Liver (tissue), 8 donors: ENCODE measurements at regions not wholly inside any gene's neighbourhood (a gene's known extent, or its start where the extent isn't known, plus 50 kb on each side); places are given as distances from the start of the nearest gene placed in this dataset.
A peak's percentile ranks its signal among the peaks of the same experiment; 100 is the strongest.

Experiments
- DNase-seq: peaks from one replicate; pipeline ENCODE4 v3.0.0-alpha.2; 2017; ENCODE audit warnings: low spot score
- H3K27ac ChIP-seq, 2 donors: one replicate each; pipeline ENCODE4 v1.7.0; 2013; ENCODE audit warnings: inconsistent platforms in 2 of 2, low read length in 2 of 2, control low read depth in 1 of 2, low read depth in 1 of 2, mild to moderate bottlenecking in 1 of 2
- H3K27me3 ChIP-seq, 4 donors: one replicate each; pipeline versions ENCODE4 v1.6.1 to v1.7.0; 2013; ENCODE audit warnings: low read length in 3 of 4, inconsistent platforms in 1 of 4, mild to moderate bottlenecking in 1 of 4, moderate library complexity in 1 of 4; ENCODE audit not compliant: control insufficient read depth in 4 of 4, insufficient read depth in 4 of 4
- H3K36me3 ChIP-seq, 4 donors: one replicate each; pipeline versions ENCODE4 v1.6.1 to v1.7.0; 2013; ENCODE audit warnings: low read length in 3 of 4, mild to moderate bottlenecking in 3 of 4, low read depth in 1 of 4, moderate library complexity in 1 of 4; ENCODE audit not compliant: control insufficient read depth in 4 of 4, insufficient read depth in 3 of 4
- H3K4me1 ChIP-seq, 4 donors: one replicate each; pipeline versions ENCODE4 v1.6.1 to v1.7.0; 2013; ENCODE audit warnings: low read length in 3 of 4, mild to moderate bottlenecking in 3 of 4, moderate library complexity in 1 of 4; ENCODE audit not compliant: control insufficient read depth in 4 of 4, insufficient read depth in 4 of 4
- H3K4me3 ChIP-seq, 3 donors: one replicate each; pipeline versions ENCODE4 v1.6.1 to v1.7.0; 2013; ENCODE audit warnings: low read length in 3 of 3, control low read depth in 1 of 3, low read depth in 1 of 3, mild to moderate bottlenecking in 1 of 3
- H3K9ac ChIP-seq, 2 donors: one replicate each; pipeline ENCODE4 v1.7.0; 2013; ENCODE audit warnings: low read length in 2 of 2, mild to moderate bottlenecking in 2 of 2, moderate library complexity in 2 of 2, control low read depth in 1 of 2, low read depth in 1 of 2
- H3K9me3 ChIP-seq, 4 donors: one replicate each; pipeline versions ENCODE4 v1.6.1 to v1.7.0; 2013; ENCODE audit warnings: low read length in 3 of 4; ENCODE audit not compliant: control insufficient read depth in 4 of 4
- EGR1 ChIP-seq, 2 donors: IDR thresholded peaks; 2 replicates each; pipeline ENCODE4 v1.6.1; 2016 to 2018; ENCODE audit warnings: antibody characterized with exemption in 2 of 2, low read depth in 2 of 2
- GABPA ChIP-seq, 2 donors: IDR thresholded peaks in 1 of 2; conservative IDR thresholded peaks in 1 of 2; 2 replicates each; pipeline ENCODE4 v1.6.1; 2016; ENCODE audit warnings: antibody characterized with exemption in 2 of 2, mild to moderate bottlenecking in 1 of 2, moderate library complexity in 1 of 2
- HNF4G ChIP-seq: IDR thresholded peaks from 2 replicates; pipeline ENCODE4 v1.6.1; 2016; ENCODE audit warnings: antibody characterized with exemption
- RAD21 ChIP-seq, 2 donors: IDR thresholded peaks; 2 replicates each; pipeline ENCODE4 v1.6.1; 2016; ENCODE audit warnings: antibody characterized with exemption in 2 of 2, mild to moderate bottlenecking in 2 of 2
- SP1 ChIP-seq: IDR thresholded peaks from 2 replicates; pipeline ENCODE4 v1.6.1; 2018; ENCODE audit warnings: antibody characterized with exemption, mild to moderate bottlenecking
- WGBS: extraction: QIAGEN DNeasy Blood & Tissue Kit; methylation state at CpG from one replicate; pipeline ENCODE4 v1.1.7; 2013; 5-methylcytosine and 5-hydroxymethylcytosine counted together
- TF ChIP-seq, protein P1 (sequence below): fragments of 150-350 bp; IDR thresholded peaks from 2 replicates; pipeline ENCODE4 v1.5.1; 2017; ENCODE audit warnings: improper control_type of control experiment, low read depth, low read length; ENCODE audit not compliant: missing input control
- TF ChIP-seq, protein P2 (sequence below): IDR thresholded peaks from 2 replicates; pipeline ENCODE4 v1.6.1; 2016; ENCODE audit warnings: antibody characterized with exemption, mild to moderate bottlenecking
- donor health status: healthy.
- donor health status: healthy.
- donor health status: healthy.
- donor health status: healthy.
- donor health status: healthy.

DNA sequence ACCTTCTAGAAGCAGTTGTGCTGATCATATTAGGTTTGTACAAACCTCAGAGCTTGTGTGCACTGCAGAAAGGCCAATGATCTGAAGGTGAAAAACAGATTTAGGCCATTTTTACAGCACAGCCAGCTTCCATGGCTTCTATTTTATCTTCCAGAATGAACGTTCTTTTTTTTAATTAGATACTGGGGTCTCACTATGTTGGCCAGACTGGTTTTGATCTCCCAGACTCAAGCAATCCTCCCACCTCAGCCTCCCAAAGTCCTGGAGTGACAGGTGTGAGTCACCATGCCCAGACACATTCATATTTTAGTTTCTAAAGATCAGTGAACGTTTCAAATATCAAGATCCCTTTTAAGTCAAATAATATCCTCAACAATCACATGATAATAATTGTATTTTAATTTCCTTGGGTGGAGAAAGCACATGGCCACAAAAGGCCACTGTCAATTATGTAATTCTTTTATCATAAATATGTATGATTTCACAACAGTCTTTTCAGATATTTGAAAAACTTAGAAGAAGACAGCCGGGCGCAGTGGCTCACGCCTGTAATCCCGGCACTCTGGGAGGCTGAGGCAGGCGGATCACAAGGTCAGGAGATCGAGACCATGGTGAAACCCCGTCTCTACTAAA, 326.7 kb upstream of the JARID2 start:
- no peaks in the 10 kb centered on the region for H3K9me3 ChIP-seq
- peaks cover 0 to 6% (median 0%) of the 10 kb centered on the region in 4 donors for H3K4me1 ChIP-seq
- WGBS, result 89% methylated on average over 9 of the region's 9 CpGs
- no peak overlapping the region for H3K27ac ChIP-seq
- TF ChIP-seq GABPA (IDR thresholded peaks at IDR 0.05 in 1 of 2, conservative IDR thresholded peaks at IDR 0.05 in 1 of 2) (no peak), HNF4G (no peak), SP1 (no peak)
- TF ChIP-seq, protein P1, sequence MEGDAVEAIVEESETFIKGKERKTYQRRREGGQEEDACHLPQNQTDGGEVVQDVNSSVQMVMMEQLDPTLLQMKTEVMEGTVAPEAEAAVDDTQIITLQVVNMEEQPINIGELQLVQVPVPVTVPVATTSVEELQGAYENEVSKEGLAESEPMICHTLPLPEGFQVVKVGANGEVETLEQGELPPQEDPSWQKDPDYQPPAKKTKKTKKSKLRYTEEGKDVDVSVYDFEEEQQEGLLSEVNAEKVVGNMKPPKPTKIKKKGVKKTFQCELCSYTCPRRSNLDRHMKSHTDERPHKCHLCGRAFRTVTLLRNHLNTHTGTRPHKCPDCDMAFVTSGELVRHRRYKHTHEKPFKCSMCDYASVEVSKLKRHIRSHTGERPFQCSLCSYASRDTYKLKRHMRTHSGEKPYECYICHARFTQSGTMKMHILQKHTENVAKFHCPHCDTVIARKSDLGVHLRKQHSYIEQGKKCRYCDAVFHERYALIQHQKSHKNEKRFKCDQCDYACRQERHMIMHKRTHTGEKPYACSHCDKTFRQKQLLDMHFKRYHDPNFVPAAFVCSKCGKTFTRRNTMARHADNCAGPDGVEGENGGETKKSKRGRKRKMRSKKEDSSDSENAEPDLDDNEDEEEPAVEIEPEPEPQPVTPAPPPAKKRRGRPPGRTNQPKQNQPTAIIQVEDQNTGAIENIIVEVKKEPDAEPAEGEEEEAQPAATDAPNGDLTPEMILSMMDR, result no peak
- TF ChIP-seq, protein P2, sequence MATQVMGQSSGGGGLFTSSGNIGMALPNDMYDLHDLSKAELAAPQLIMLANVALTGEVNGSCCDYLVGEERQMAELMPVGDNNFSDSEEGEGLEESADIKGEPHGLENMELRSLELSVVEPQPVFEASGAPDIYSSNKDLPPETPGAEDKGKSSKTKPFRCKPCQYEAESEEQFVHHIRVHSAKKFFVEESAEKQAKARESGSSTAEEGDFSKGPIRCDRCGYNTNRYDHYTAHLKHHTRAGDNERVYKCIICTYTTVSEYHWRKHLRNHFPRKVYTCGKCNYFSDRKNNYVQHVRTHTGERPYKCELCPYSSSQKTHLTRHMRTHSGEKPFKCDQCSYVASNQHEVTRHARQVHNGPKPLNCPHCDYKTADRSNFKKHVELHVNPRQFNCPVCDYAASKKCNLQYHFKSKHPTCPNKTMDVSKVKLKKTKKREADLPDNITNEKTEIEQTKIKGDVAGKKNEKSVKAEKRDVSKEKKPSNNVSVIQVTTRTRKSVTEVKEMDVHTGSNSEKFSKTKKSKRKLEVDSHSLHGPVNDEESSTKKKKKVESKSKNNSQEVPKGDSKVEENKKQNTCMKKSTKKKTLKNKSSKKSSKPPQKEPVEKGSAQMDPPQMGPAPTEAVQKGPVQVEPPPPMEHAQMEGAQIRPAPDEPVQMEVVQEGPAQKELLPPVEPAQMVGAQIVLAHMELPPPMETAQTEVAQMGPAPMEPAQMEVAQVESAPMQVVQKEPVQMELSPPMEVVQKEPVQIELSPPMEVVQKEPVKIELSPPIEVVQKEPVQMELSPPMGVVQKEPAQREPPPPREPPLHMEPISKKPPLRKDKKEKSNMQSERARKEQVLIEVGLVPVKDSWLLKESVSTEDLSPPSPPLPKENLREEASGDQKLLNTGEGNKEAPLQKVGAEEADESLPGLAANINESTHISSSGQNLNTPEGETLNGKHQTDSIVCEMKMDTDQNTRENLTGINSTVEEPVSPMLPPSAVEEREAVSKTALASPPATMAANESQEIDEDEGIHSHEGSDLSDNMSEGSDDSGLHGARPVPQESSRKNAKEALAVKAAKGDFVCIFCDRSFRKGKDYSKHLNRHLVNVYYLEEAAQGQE, result no peak
- no peak overlapping the region for H3K4me3 ChIP-seq
- no peak overlapping the region for H3K9ac ChIP-seq
- no peaks in the 10 kb centered on the region for H3K27me3 ChIP-seq
- H3K36me3 ChIP-seq, result no peaks in the 10 kb centered on the region
- DNase-seq, result no peak

DNA sequence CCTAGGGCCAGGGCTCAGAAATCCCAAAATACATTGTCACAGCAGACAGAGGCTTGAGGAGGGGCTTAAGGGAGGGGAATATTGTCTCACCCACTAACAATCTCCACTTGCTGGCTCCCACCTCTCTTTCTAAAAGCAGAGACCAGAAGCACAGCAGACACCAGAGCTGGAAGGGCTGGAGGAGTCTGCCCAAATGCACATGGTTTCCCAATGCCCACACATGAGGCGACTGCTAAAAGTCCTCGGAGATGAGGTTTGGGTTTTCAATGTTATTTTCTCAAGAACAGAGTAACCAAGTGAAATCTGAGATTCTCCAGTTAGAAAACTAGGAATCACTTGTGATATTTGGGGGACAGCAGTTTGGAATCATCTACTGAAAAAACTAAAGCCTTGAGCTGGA, 325.6 kb upstream of the JARID2 start:
- H3K36me3 ChIP-seq, result no peaks in the 10 kb centered on the region
- H3K4me1 ChIP-seq, result peaks cover 0 to 6% (median 0%) of the 10 kb centered on the region in 4 donors
- WGBS, result 97% methylated on average over 2 of the region's 2 CpGs
- H3K27me3 ChIP-seq, result no peaks in the 10 kb centered on the region
- no peak for TF ChIP-seq GABPA (IDR thresholded peaks at IDR 0.05 in 1 of 2, conservative IDR thresholded peaks at IDR 0.05 in 1 of 2)
- no peak for TF ChIP-seq EGR1 (IDR thresholded peaks at IDR 0.05; ENCODE audit: low read depth in 2 of 2)
- TF ChIP-seq, protein P2, result no peak
- no peak for TF ChIP-seq RAD21 (IDR thresholded peaks at IDR 0.05)
- no peak for DNase-seq
- no peak overlapping the region for H3K9ac ChIP-seq
- H3K9me3 ChIP-seq, result no peaks in the 10 kb centered on the region
- H3K4me3 ChIP-seq, result no peak overlapping the region
- H3K27ac ChIP-seq, result peak overlapping the region in 1 of 2 donors; percentile 66
